Epithelial cell of esophagus (primary cell): ENCODE measurements at regions not wholly inside any gene's neighbourhood (a gene's known extent, or its start where the extent isn't known, plus 50 kb on each side); places are given as distances from the start of the nearest gene placed in this dataset.

Experiments
- DNase-seq: peaks from one replicate; pipeline ENCODE4 v3.0.0; 2010; ENCODE audit warnings: low read depth
- H3K4me3 ChIP-seq: 2 replicates; pipeline ENCODE4 v1.5.1; 2011; ENCODE audit warnings: mild to moderate bottlenecking, low read length, control low read depth
- CTCF ChIP-seq: IDR thresholded peaks from 2 replicates; pipeline ENCODE4 v1.5.1; 2011; ENCODE audit warnings: low read depth, mild to moderate bottlenecking, low read length, control low read depth, inconsistent platforms; ENCODE audit not compliant: insufficient read depth; ENCODE audit errors: missing control alignments

- TF ChIP-seq CTCF: no peak
- no peak overlapping the region for H3K4me3 ChIP-seq
- DNase-seq: no peak
Observed at GRCh38 chr17:77553459-77554066, 404.9 kb upstream of the TNRC6C start.

GRCh38 chr17:77555121-77555591, 403.3 kb upstream of the TNRC6C start:
- no peak overlapping the region for H3K4me3 ChIP-seq
- no peak for TF ChIP-seq CTCF
- no peak for DNase-seq

- peak; percentile 26 for DNase-seq
- TF ChIP-seq CTCF: no peak
- no peak overlapping the region for H3K4me3 ChIP-seq
Observed at GRCh38 chr17:77555741-77556291, 402.7 kb upstream of the TNRC6C start.

- no peak overlapping the region for H3K4me3 ChIP-seq
- no peak for TF ChIP-seq CTCF
- DNase-seq: no peak
Observed at GRCh38 chr17:77556383-77557061, 402.0 kb upstream of the TNRC6C start.

GRCh38 chr17:77558846-77559626, 399.5 kb upstream of the TNRC6C start:
- DNase-seq: no peak
- H3K4me3 ChIP-seq: no peak overlapping the region
- TF ChIP-seq CTCF: no peak

- no peak for TF ChIP-seq CTCF
- DNase-seq: no peak
- H3K4me3 ChIP-seq: no peak overlapping the region
Observed at GRCh38 chr17:77560381-77560780, 398.1 kb upstream of the TNRC6C start.
